Colonic mucosa (tissue), 4 donors: ENCODE measurements at regions not wholly inside any gene's neighbourhood (a gene's known extent, or its start where the extent isn't known, plus 50 kb on each side); places are given as distances from the start of the nearest gene placed in this dataset.

Experiments used
- DNase-seq: peaks from one replicate; pipeline ENCODE4 v3.0.0-alpha.2; 2020
- H3K27ac ChIP-seq: fragments of 200-600 bp; one replicate; pipeline ENCODE4 v1.8.0; 2021
- H3K27me3 ChIP-seq: fragments of 200-600 bp; one replicate; pipeline ENCODE4 v1.8.0; 2021
- H3K36me3 ChIP-seq: fragments of 200-600 bp; one replicate; pipeline ENCODE4 v1.8.0; 2021
- H3K4me1 ChIP-seq: fragments of 200-600 bp; one replicate; pipeline ENCODE4 v1.8.0; 2021; ENCODE audit warnings: mild to moderate bottlenecking
- H3K4me3 ChIP-seq: fragments of 200-600 bp; one replicate; pipeline ENCODE4 v1.8.0; 2021
- H3K9ac ChIP-seq, 2 donors: one replicate each; pipeline ENCODE4 v1.7.0; 2013; ENCODE audit warnings: control low read depth in 2 of 2, low read depth in 2 of 2, low read length in 2 of 2
- H3K9me3 ChIP-seq: fragments of 200-600 bp; one replicate; pipeline ENCODE4 v1.8.0; 2021
- intact Hi-C: fragments of 100-400 bp; cut with DNase I; formaldehyde crosslinking; loops from one replicate; pipeline ENCODE4 v1.14.1; 2022
- TF ChIP-seq, protein P1 (sequence below): fragments of 200-600 bp; IDR thresholded peaks from one replicate; pipeline ENCODE4 v1.8.0; 2022; ENCODE audit warnings: antibody characterized with exemption, mild to moderate bottlenecking
- donor health status: healthy.
- donor health status: DM: no; HTN: no; CAD: no.
- donor health status: DM: no; HTN: no; CAD: no.

DNA sequence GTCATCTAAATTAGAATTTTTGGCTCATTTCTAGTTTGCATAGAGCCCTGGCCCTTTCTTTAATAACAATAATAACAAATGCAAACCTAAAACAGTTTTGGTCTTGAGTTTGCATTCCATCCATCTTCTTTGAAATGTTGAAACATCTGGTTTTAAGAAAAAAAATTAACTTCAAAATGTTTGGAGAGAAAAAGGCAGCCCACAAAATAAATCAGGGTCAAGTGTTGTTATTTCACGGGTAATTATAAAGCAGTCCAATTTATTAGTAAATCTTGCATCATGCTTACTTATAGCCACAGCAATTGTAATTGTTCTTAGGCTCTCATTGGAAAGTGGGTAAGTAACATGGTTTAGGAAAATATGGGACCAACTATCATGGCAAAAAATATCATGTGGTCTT is 247.0 kb upstream of the MEF2C start:
- no peak for DNase-seq
- TF ChIP-seq, protein P1, sequence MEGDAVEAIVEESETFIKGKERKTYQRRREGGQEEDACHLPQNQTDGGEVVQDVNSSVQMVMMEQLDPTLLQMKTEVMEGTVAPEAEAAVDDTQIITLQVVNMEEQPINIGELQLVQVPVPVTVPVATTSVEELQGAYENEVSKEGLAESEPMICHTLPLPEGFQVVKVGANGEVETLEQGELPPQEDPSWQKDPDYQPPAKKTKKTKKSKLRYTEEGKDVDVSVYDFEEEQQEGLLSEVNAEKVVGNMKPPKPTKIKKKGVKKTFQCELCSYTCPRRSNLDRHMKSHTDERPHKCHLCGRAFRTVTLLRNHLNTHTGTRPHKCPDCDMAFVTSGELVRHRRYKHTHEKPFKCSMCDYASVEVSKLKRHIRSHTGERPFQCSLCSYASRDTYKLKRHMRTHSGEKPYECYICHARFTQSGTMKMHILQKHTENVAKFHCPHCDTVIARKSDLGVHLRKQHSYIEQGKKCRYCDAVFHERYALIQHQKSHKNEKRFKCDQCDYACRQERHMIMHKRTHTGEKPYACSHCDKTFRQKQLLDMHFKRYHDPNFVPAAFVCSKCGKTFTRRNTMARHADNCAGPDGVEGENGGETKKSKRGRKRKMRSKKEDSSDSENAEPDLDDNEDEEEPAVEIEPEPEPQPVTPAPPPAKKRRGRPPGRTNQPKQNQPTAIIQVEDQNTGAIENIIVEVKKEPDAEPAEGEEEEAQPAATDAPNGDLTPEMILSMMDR, result no peak
- Histone ChIP-seq H3K27me3 (no peaks in the 10 kb centered on the region), H3K9ac (no peak overlapping the region), H3K4me1 (no peaks in the 10 kb centered on the region), H3K36me3 (no peaks in the 10 kb centered on the region), H3K4me3 (no peak overlapping the region), H3K9me3 (no peaks in the 10 kb centered on the region), H3K27ac (no peak overlapping the region)
- intact Hi-C loops, result no loop called here

DNA sequence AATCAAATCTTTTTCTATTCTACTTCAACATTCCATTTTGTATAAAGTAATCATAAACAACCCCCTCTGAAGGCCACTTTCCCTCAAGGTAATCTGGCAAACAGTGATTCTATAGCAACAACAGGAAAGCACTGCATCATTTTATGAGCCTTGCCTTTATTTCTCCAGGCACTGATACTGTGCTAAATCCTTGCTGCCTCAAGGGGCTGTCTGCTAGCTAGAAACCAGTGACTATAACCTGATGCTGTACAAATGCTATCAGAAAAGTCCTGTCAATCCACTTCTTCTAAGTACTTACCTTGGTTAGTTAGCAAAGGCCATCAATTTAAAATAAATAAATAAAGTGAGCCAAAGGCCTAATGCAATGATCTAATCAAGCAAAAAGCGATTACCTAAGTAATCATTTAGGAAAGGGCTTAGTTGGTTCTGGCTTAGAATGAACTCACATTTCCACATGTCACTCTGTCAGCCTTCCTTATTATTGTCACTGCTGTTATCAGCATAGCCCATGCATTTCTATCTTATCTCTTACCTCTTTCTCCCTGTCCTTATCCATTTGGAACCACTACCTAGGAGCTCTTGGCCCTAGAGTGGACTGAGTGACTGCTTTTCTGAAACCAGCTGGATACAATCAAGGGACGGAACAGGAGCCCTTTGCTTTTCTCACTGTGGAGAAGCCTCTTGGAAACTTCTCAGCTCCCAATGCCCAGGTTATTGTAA is 246.1 kb upstream of the MEF2C start:
- Histone ChIP-seq H3K36me3 (no peaks in the 10 kb centered on the region), H3K9ac (no peak overlapping the region), H3K4me3 (no peak overlapping the region), H3K27ac (no peak overlapping the region), H3K27me3 (no peaks in the 10 kb centered on the region), H3K4me1 (no peaks in the 10 kb centered on the region), H3K9me3 (no peaks in the 10 kb centered on the region)
- intact Hi-C loops, result no loop called here
- TF ChIP-seq, protein P1, result no peak
- no peak for DNase-seq

DNA sequence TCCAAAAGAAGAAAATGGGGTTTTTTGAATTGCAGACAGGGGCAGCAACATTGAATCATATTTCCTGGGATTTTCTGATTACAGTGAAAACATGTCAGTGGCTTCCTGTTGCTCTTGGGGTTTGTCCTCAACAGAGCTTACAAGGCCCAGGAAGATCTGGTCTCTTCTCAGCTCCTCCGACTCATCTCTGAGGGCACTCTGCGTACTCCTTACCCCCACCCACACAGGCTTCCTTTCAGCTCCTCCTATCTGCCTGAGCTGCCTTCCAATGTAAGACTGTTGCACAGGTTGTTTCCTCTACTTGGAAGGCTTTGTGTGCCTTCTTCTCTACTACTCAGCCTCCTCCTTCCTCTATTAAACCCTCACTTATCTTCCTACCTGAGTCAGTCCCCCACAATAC is 245.1 kb upstream of the MEF2C start:
- no peak for DNase-seq
- Histone ChIP-seq H3K4me1 (no peaks in the 10 kb centered on the region), H3K9ac (no peak overlapping the region), H3K27me3 (no peaks in the 10 kb centered on the region), H3K4me3 (no peak overlapping the region), H3K36me3 (no peaks in the 10 kb centered on the region), H3K27ac (no peak overlapping the region), H3K9me3 (no peaks in the 10 kb centered on the region)
- TF ChIP-seq, protein P1, result no peak
- intact Hi-C loops, result no loop called here

DNA sequence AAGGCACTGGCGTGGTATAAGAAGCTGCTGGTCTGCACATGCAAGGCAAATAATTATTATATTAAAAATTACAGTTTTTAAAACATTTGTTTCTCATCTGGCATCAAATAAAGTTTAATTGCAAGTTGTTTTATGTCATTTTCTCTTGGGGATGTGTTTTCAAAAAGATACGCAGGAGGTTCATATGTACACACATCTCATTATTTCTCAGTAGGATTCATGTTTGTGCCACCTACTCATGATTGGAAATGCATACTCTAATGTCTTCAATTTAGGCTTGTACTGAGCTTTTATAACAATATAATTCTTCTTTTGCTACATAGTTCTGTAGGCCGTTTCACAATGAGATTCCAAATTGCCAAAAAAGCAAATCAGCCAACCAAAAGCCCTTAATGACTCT is 244.2 kb upstream of the MEF2C start:
- H3K9ac ChIP-seq, result no peak overlapping the region
- H3K9me3 ChIP-seq, result no peaks in the 10 kb centered on the region
- H3K27me3 ChIP-seq, result no peaks in the 10 kb centered on the region
- intact Hi-C loops, result no loop called here
- no peak for DNase-seq
- TF ChIP-seq, protein P1, result no peak
- H3K4me3 ChIP-seq, result no peak overlapping the region
- no peak overlapping the region for H3K27ac ChIP-seq
- no peaks in the 10 kb centered on the region for H3K36me3 ChIP-seq
- H3K4me1 ChIP-seq, result no peaks in the 10 kb centered on the region

DNA sequence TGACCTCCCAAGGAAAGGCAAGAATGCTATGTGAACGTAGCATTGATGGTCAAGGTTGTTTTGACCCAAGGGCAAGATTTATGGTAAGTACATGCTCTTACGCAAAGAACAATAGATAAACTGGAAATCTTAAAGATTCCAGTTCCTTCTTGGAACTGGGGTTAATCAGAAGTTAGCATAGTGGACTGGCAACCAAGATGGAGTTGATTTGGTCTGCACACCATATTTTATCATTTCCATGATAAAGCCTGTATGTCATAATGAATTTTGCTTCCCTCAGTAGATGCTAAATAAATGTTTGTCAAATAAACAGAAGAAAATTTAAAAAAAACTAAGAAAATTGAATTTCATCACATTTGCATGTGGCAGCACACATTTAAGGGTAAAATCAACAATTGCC is 242.4 kb upstream of the MEF2C start:
- no peak for DNase-seq
- Histone ChIP-seq H3K9me3 (no peaks in the 10 kb centered on the region), H3K36me3 (no peaks in the 10 kb centered on the region), H3K27me3 (no peaks in the 10 kb centered on the region), H3K27ac (no peak overlapping the region), H3K9ac (no peak overlapping the region), H3K4me1 (no peaks in the 10 kb centered on the region), H3K4me3 (no peak overlapping the region)
- intact Hi-C loops, result no loop called here
- TF ChIP-seq, protein P1, result no peak
